ENCODE measurements at regions not wholly inside any gene's neighbourhood (a gene's known extent, or its start where the extent isn't known, plus 50 kb on each side); places are given as distances from the start of the nearest gene placed in this dataset.

DNA sequence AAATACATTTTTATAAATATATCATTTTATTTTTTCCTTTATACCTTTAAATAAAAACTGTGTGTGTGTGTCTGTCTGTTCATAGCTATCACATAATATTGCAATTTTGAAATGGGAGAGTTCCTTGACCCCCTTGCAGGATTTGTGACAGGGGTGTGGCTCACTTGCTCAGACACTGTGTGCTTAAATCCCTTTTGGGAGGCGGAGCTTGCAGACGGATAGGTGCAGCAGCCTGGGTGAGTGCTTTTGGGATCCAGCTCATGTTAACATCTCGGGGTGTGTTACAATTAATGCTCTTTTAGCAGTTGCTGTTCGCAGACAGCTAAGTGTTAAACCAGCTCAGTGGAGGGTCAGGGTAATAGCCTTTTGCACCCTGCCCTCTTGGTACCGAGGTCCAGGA lies 459.8 kb downstream of the IPMK start:
- TF ChIP-seq CTCF (conservative IDR thresholded peaks at IDR 0.05; ENCODE audit: low read length) (no peak), EZH2phosphoT487 (IDR thresholded peaks at IDR 0.05; ENCODE audit: borderline replicate concordance, low read depth, low read length) (no peak)
